Endothelial cell of umbilical vein (primary cell): ENCODE measurements at regions not wholly inside any gene's neighbourhood (a gene's known extent, or its start where the extent isn't known, plus 50 kb on each side); places are given as distances from the start of the nearest gene placed in this dataset.

ENCODE experiments used
- CTCF ChIP-seq, 2 donors: IDR thresholded peaks; 1 replicate in 1 of 2; 2 replicates in 1 of 2; pipeline ENCODE4 v1.5.1; 2011; ENCODE audit warnings: low read length in 2 of 2, mild to moderate bottlenecking in 2 of 2, moderate library complexity in 2 of 2, control low read depth in 1 of 2, inconsistent platforms in 1 of 2, low read depth in 1 of 2; ENCODE audit not compliant: insufficient read depth in 1 of 2; ENCODE audit errors: extremely low read depth in 1 of 2
- EZH2 ChIP-seq: IDR thresholded peaks from 2 replicates; pipeline ENCODE4 v1.6.1; 2012; ENCODE audit warnings: borderline replicate concordance, low read depth, mild to moderate bottlenecking, moderate library complexity, low read length, inconsistent platforms; ENCODE audit not compliant: severe bottlenecking
- GATA2 ChIP-seq: IDR thresholded peaks from 2 replicates; pipeline ENCODE4 v1.7.0; 2011; ENCODE audit warnings: low read depth, mild to moderate bottlenecking, moderate library complexity, mixed read lengths, low read length; ENCODE audit not compliant: insufficient read length, insufficient read depth
- MAX ChIP-seq: IDR thresholded peaks from 2 replicates; pipeline ENCODE4 v1.6.1; 2011; ENCODE audit not compliant: insufficient read depth, insufficient read length
- MYC ChIP-seq: IDR thresholded peaks from one replicate; pipeline ENCODE4 v1.6.1; 2011; ENCODE audit warnings: mild to moderate bottlenecking, low read depth, low read length
- POLR2A ChIP-seq: IDR thresholded peaks from 2 replicates; pipeline ENCODE4 v1.6.1; 2012; ENCODE audit warnings: low read depth, mild to moderate bottlenecking, control low read depth, low read length
- POLR2AphosphoS5 ChIP-seq: IDR thresholded peaks from 2 replicates; pipeline ENCODE4 v1.6.1; 2012; ENCODE audit warnings: low read depth, mild to moderate bottlenecking, control low read depth, low read length, moderate library complexity; ENCODE audit not compliant: insufficient read depth

DNA sequence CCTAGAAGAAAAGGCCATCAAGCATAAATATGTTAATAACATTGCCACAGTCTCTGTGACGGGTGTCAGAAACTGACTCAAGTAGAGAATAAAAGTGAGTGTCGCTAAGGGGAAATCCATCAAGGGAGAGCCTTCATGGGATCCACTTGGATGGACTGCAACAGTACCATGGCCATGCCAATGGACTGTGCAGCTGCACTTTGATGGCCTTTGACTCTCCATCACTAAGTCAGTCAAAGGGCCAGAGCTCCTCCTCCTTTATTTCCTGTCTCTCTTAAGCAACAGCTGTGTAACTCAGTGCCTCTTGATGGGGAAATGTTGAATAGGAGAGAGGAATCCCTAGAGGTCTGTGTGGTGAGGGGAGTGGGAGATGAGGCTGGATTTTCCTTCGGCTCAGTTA is 335.2 kb downstream of the BMP4 start:
- TF ChIP-seq MAX (no peak), CTCF (IDR thresholded peaks at IDR 0.05; ENCODE audit: extremely low read depth in 1 of 2, insufficient read depth in 1 of 2, low read depth in 1 of 2, low read length in 2 of 2) (no peak), EZH2 (no peak), POLR2A (no peak), GATA2 (no peak), MYC (no peak), POLR2AphosphoS5 (no peak)
